C4-2B (cell line): ENCODE measurements at regions not wholly inside any gene's neighbourhood (a gene's known extent, or its start where the extent isn't known, plus 50 kb on each side); places are given as distances from the start of the nearest gene placed in this dataset.

Source experiments
- ZFX ChIP-seq: fragments of 450-650 bp; IDR thresholded peaks from 2 replicates; pipeline ENCODE4 v1.6.1; 2017
- TF ChIP-seq, protein P1 (sequence below): fragments of 450-650 bp; conservative IDR thresholded peaks from 2 replicates; pipeline ENCODE4 v1.5.1; 2017; ENCODE audit warnings: mild to moderate bottlenecking

DNA sequence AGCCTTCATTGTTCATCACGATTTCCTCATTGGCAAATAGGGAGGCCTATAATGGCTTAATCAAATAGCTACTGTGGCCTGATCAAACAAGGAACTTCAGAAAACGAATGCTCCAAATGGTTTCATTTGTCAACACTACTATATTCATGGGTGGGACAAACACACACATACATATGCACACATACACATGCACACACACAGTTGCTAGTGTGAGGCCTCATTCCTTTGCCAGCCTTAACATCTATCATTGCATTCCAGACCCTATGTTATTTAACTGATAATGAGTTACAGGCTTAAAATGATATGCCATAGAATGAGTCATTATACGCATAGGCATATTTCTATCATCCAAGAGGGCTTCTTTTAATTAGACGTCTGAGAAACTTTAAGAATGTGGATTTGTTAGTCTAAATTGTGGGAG lies 140.2 kb downstream of the KLF5 start:
- TF ChIP-seq, protein P1, sequence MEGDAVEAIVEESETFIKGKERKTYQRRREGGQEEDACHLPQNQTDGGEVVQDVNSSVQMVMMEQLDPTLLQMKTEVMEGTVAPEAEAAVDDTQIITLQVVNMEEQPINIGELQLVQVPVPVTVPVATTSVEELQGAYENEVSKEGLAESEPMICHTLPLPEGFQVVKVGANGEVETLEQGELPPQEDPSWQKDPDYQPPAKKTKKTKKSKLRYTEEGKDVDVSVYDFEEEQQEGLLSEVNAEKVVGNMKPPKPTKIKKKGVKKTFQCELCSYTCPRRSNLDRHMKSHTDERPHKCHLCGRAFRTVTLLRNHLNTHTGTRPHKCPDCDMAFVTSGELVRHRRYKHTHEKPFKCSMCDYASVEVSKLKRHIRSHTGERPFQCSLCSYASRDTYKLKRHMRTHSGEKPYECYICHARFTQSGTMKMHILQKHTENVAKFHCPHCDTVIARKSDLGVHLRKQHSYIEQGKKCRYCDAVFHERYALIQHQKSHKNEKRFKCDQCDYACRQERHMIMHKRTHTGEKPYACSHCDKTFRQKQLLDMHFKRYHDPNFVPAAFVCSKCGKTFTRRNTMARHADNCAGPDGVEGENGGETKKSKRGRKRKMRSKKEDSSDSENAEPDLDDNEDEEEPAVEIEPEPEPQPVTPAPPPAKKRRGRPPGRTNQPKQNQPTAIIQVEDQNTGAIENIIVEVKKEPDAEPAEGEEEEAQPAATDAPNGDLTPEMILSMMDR, result no peak
- TF ChIP-seq ZFX, result no peak
